ENCODE measurements at regions not wholly inside any gene's neighbourhood (a gene's known extent, or its start where the extent isn't known, plus 50 kb on each side); places are given as distances from the start of the nearest gene placed in this dataset.

DNA sequence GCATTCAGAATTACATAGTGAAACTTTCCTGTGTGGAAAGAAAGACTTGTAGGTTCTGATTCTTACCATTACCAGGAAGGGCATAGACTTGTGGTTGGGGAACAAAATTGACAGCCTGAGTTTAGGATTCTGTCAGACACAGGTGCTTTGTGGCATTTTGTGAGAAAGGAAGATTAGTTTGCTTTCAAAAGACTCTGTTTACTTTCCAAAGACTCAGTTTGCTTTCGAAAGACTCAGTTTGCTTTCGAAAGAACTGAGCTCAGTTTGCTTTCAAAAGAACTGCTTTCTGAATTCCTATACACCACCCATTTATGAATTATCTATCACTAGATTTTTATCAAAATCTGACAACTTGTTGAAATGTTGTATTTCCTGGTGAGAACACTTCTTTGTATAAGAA, 1381.2 kb downstream of the NLGN4Y start:
- TF ChIP-seq SUZ12 (IDR thresholded peaks at IDR 0.05; ENCODE audit: extremely low read depth, insufficient read depth, insufficient read length) = no peak
- TF ChIP-seq YY1 (IDR thresholded peaks at IDR 0.05; ENCODE audit: insufficient read depth, insufficient read length) = no peak
- no peak for TF ChIP-seq ZNF274 (IDR thresholded peaks at IDR 0.05; ENCODE audit: low read depth, low read length)
